Mucosa of descending colon (tissue), 3 donors: ENCODE measurements at regions not wholly inside any gene's neighbourhood (a gene's known extent, or its start where the extent isn't known, plus 50 kb on each side); places are given as distances from the start of the nearest gene placed in this dataset.

ENCODE experiments used
- ATAC-seq: fragments of 200-7000 bp; cut with Tn5 transposase; one replicate; pipeline ENCODE4 v1.9.1; 2020; ENCODE audit warnings: mild to moderate bottlenecking, moderate library complexity
- DNase-seq, 3 donors: peaks; one replicate each; pipeline ENCODE4 v3.0.0-alpha.2; 2020
- H3K36me3 ChIP-seq: fragments of 200-600 bp; one replicate; pipeline ENCODE4 v1.8.0; 2021; ENCODE audit warnings: low read depth, mild to moderate bottlenecking
- H3K4me1 ChIP-seq: fragments of 200-600 bp; one replicate; pipeline ENCODE4 v1.8.0; 2021; ENCODE audit warnings: low read depth, mild to moderate bottlenecking
- H3K4me3 ChIP-seq: fragments of 200-600 bp; one replicate; pipeline ENCODE4 v1.8.0; 2021; ENCODE audit warnings: mild to moderate bottlenecking
- H3K9me3 ChIP-seq: fragments of 200-600 bp; one replicate; pipeline ENCODE4 v1.8.0; 2021; ENCODE audit warnings: mild to moderate bottlenecking
- intact Hi-C, 2 donors: fragments of 100-400 bp; cut with DNase I in 1 of 2; cut with micrococcal nuclease in 1 of 2; formaldehyde crosslinking; loops; one replicate each; pipeline versions ENCODE4 v1.11.0 to v1.11.1; 2022; cut with DNase I, micrococcal nuclease
- TF ChIP-seq, protein P1 (sequence below): fragments of 200-600 bp; IDR thresholded peaks from one replicate; pipeline ENCODE4 v1.8.0; 2022; ENCODE audit warnings: antibody characterized with exemption, mild to moderate bottlenecking
- donor health status: DM: no; HTN: no; CAD: no; lungs with moderate emphysema.
- donor health status: DM: no; HTN: no; CAD: no.
- donor health status: DM: no; HTN: yes; CAD: no.

GRCh38 chr2:52117299-52117698 lies 1085.4 kb upstream of the NRXN1 start:
- TF ChIP-seq, protein P1, sequence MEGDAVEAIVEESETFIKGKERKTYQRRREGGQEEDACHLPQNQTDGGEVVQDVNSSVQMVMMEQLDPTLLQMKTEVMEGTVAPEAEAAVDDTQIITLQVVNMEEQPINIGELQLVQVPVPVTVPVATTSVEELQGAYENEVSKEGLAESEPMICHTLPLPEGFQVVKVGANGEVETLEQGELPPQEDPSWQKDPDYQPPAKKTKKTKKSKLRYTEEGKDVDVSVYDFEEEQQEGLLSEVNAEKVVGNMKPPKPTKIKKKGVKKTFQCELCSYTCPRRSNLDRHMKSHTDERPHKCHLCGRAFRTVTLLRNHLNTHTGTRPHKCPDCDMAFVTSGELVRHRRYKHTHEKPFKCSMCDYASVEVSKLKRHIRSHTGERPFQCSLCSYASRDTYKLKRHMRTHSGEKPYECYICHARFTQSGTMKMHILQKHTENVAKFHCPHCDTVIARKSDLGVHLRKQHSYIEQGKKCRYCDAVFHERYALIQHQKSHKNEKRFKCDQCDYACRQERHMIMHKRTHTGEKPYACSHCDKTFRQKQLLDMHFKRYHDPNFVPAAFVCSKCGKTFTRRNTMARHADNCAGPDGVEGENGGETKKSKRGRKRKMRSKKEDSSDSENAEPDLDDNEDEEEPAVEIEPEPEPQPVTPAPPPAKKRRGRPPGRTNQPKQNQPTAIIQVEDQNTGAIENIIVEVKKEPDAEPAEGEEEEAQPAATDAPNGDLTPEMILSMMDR, result no peak
- H3K4me1 ChIP-seq, result no peaks in the 10 kb centered on the region
- no peaks in the 10 kb centered on the region for H3K9me3 ChIP-seq
- H3K36me3 ChIP-seq, result no peaks in the 10 kb centered on the region
- intact Hi-C loops, result no loop called here
- ATAC-seq (no peak), DNase-seq (no peak)
- no peak overlapping the region for H3K4me3 ChIP-seq

DNA sequence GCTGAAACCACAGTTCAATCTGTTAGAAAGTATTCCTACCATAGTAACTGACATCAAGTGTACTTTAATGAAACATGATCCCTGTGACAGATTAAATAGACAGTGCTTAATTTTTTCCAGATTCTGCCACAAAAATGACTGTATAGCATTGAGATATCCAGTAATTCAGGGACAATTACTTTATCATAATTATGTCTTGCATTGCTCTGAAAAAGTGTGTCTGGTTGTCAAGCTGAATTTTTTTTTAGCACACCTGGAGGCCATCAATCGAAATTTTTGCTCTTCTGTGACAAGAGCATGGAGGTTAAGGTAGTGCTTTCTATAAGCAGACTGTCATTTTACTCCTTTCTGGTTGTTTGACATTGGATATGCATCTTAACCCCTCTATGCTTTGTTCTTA lies 1083.8 kb upstream of the NRXN1 start:
- Histone ChIP-seq H3K4me1 (no peaks in the 10 kb centered on the region), H3K36me3 (no peaks in the 10 kb centered on the region), H3K9me3 (no peaks in the 10 kb centered on the region), H3K4me3 (no peak overlapping the region)
- no peak for ATAC-seq
- TF ChIP-seq, protein P1, result no peak
- no peak for DNase-seq
- intact Hi-C loops, result no loop called here

GRCh38 chr2:52113338-52113737 lies 1081.4 kb upstream of the NRXN1 start:
- DNase-seq (no peak), ATAC-seq (no peak)
- Histone ChIP-seq H3K9me3 (no peaks in the 10 kb centered on the region), H3K36me3 (no peaks in the 10 kb centered on the region), H3K4me1 (no peaks in the 10 kb centered on the region), H3K4me3 (no peak overlapping the region)
- intact Hi-C loops, result no loop called here
- TF ChIP-seq, protein P1, result no peak

DNA sequence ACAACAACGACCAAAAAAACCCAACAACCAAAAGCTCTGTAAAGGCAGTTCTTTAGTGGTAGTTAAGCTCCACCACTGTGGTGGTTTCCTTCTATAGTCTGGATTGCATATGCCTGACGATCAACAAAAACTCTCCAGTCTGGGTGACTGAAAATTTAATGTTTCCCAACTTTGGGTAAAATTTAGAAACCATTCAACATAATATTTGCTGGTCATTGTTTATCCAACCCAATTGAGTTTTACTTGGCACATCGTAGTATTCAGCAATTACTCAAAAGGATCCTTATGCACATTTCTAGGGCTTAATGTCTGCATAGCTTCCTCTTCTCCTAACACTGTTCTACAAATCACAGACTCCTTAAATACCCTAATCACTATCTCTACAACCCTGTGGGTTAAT lies 1080.2 kb upstream of the NRXN1 start:
- intact Hi-C loops, result no loop called here
- no peaks in the 10 kb centered on the region for H3K9me3 ChIP-seq
- DNase-seq (no peak), ATAC-seq (no peak)
- no peaks in the 10 kb centered on the region for H3K4me1 ChIP-seq
- H3K36me3 ChIP-seq, result no peaks in the 10 kb centered on the region
- TF ChIP-seq, protein P1, result no peak
- H3K4me3 ChIP-seq, result no peak overlapping the region

- no peak for DNase-seq
- ATAC-seq, result no peak
- no peaks in the 10 kb centered on the region for H3K4me1 ChIP-seq
- TF ChIP-seq, protein P1, result no peak
- no peaks in the 10 kb centered on the region for H3K9me3 ChIP-seq
- intact Hi-C loops, result no loop called here
- H3K4me3 ChIP-seq, result no peak overlapping the region
- H3K36me3 ChIP-seq, result no peaks in the 10 kb centered on the region
Observed at GRCh38 chr2:52107124-52107523, 1075.2 kb upstream of the NRXN1 start.

DNA sequence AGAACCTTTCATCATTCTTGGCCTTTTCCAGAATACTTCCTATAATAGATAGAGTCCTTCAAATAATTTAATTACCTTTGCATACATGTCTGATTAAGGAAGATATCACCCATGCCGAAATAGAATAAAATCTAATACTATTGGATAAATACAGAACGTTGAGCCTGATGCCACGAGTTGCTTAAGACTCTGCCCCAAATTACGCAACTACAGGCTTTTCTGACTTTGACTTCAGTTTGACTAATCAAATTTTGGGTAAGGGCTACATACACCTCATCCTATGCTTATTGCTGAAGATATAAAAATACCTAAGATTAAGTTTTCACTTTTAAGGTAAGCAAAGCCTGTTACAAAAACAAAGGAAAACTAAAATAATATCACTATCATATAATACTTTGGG lies 1065.1 kb upstream of the NRXN1 start:
- DNase-seq (no peak), ATAC-seq (no peak)
- no peaks in the 10 kb centered on the region for H3K4me1 ChIP-seq
- no peaks in the 10 kb centered on the region for H3K9me3 ChIP-seq
- TF ChIP-seq, protein P1, result no peak
- H3K4me3 ChIP-seq, result no peak overlapping the region
- no peaks in the 10 kb centered on the region for H3K36me3 ChIP-seq
- intact Hi-C loops, result no loop called here
